Gastroesophageal sphincter (tissue), 3 donors: ENCODE measurements at regions not wholly inside any gene's neighbourhood (a gene's known extent, or its start where the extent isn't known, plus 50 kb on each side); places are given as distances from the start of the nearest gene placed in this dataset.

ENCODE experiments used
- POLR2A ChIP-seq, 2 donors: fragments of 450-650 bp; IDR thresholded peaks; one replicate each; pipeline ENCODE4 v1.6.1; 2017; ENCODE audit warnings: antibody characterized with exemption in 2 of 2, mild to moderate bottlenecking in 2 of 2, moderate library complexity in 1 of 2
- POLR2AphosphoS5 ChIP-seq: sonication (generic); formaldehyde crosslinking; IDR thresholded peaks from one replicate; pipeline ENCODE4 v1.6.1; 2017; ENCODE audit warnings: antibody characterized with exemption
- TF ChIP-seq, protein P1 (sequence below), 4 experiments: fragments of 200-600 bp in 2 of 4; fragments of 450-650 bp in 2 of 4; sonication (generic) in 1 of 4; IDR thresholded peaks; one replicate each; pipeline ENCODE4 v1.5.1; 2017 to 2019; ENCODE audit warnings: antibody characterized with exemption in 4 of 4, mild to moderate bottlenecking in 2 of 4, moderate library complexity in 2 of 4

DNA sequence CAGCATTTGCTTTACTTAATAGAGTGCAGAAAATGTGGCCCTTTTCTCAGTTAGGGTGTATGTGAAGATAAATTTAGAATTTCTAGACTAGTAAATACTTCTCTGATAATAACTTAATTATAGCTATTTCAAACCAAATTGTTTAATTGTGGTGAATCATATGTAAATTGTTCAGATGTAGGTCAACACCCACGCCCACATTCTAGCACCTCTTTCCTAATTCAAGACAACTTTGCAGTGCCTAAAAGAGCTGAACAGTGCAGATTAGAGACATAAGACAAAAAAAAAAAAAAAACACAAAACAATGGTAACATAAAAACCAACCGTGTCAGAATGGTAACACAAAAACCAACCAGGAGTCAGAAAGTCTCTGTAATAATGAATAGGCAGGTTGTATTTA lies 758.3 kb downstream of the USP25 start:
- TF ChIP-seq, protein P1, sequence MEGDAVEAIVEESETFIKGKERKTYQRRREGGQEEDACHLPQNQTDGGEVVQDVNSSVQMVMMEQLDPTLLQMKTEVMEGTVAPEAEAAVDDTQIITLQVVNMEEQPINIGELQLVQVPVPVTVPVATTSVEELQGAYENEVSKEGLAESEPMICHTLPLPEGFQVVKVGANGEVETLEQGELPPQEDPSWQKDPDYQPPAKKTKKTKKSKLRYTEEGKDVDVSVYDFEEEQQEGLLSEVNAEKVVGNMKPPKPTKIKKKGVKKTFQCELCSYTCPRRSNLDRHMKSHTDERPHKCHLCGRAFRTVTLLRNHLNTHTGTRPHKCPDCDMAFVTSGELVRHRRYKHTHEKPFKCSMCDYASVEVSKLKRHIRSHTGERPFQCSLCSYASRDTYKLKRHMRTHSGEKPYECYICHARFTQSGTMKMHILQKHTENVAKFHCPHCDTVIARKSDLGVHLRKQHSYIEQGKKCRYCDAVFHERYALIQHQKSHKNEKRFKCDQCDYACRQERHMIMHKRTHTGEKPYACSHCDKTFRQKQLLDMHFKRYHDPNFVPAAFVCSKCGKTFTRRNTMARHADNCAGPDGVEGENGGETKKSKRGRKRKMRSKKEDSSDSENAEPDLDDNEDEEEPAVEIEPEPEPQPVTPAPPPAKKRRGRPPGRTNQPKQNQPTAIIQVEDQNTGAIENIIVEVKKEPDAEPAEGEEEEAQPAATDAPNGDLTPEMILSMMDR (IDR thresholded peaks at IDR 0.05), result no peak
- TF ChIP-seq POLR2A (IDR thresholded peaks at IDR 0.05) (no peak), POLR2AphosphoS5 (no peak)
